Upper lobe of left lung (tissue), 4 donors: ENCODE measurements at regions not wholly inside any gene's neighbourhood (a gene's known extent, or its start where the extent isn't known, plus 50 kb on each side); places are given as distances from the start of the nearest gene placed in this dataset.

Experiments
- POLR2A ChIP-seq, 4 donors: fragments of 450-650 bp; IDR thresholded peaks; one replicate each; pipeline ENCODE4 v1.5.1; 2016 to 2017; ENCODE audit warnings: antibody characterized with exemption in 4 of 4, mild to moderate bottlenecking in 2 of 4
- TF ChIP-seq, protein P1 (sequence below), 6 experiments: fragments of 450-650 bp in 4 of 6; fragments of 200-600 bp in 2 of 6; sonication (generic) in 2 of 6; IDR thresholded peaks; one replicate each; pipeline ENCODE4 v1.5.1; 2016 to 2019; ENCODE audit warnings: antibody characterized with exemption in 6 of 6

DNA sequence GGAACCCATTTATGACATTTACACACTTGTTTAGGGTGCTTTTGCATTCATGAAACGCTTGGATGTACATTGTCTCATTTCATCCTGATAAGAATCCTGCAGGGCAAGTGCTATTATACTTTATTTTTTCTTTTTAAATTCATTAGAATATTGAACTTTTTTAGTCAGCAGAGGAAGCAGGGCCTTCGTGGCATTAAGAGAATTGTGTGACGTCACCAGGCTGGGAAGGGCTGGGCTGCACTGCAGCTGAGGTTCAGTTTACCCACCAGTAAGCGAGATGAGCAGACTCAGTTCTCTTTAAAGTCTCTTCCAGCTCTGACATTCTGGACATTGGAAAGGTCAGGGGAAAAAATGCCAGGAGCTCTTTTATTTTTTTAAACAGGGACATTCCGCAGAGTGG is 159.0 kb downstream of the MRM1 start:
- TF ChIP-seq POLR2A (IDR thresholded peaks at IDR 0.05) = no peak
- TF ChIP-seq, protein P1, sequence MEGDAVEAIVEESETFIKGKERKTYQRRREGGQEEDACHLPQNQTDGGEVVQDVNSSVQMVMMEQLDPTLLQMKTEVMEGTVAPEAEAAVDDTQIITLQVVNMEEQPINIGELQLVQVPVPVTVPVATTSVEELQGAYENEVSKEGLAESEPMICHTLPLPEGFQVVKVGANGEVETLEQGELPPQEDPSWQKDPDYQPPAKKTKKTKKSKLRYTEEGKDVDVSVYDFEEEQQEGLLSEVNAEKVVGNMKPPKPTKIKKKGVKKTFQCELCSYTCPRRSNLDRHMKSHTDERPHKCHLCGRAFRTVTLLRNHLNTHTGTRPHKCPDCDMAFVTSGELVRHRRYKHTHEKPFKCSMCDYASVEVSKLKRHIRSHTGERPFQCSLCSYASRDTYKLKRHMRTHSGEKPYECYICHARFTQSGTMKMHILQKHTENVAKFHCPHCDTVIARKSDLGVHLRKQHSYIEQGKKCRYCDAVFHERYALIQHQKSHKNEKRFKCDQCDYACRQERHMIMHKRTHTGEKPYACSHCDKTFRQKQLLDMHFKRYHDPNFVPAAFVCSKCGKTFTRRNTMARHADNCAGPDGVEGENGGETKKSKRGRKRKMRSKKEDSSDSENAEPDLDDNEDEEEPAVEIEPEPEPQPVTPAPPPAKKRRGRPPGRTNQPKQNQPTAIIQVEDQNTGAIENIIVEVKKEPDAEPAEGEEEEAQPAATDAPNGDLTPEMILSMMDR (IDR thresholded peaks at IDR 0.05) = no peak
